ENCODE measurements at regions not wholly inside any gene's neighbourhood (a gene's known extent, or its start where the extent isn't known, plus 50 kb on each side); places are given as distances from the start of the nearest gene placed in this dataset.

DNA sequence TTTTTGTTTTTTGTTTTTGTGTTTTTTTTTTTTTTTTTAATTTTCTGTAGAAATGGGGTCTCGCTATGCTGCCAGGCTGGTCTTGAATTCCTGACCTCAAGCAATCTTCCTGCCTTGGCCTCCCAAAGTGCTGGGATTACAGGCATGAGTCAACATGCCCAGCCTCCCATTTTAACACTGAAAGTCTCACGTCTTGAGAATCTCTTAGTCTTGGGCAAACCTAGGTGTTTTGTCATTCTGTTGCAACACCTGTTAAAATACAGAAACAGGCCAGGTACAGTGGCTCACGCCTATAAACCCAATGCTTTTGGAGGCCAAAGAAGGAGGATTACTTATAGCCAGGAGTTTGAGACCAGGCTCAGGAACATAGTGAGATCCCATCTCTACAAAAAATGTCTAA is 599.0 kb downstream of the TLR4 start:
- DNase-seq (ENCODE audit: low spot score) = no peak

GRCh38 chr9:118305331-118305730 is 601.1 kb downstream of the TLR4 start:
- DNase-seq (ENCODE audit: low spot score) = no peak

DNA sequence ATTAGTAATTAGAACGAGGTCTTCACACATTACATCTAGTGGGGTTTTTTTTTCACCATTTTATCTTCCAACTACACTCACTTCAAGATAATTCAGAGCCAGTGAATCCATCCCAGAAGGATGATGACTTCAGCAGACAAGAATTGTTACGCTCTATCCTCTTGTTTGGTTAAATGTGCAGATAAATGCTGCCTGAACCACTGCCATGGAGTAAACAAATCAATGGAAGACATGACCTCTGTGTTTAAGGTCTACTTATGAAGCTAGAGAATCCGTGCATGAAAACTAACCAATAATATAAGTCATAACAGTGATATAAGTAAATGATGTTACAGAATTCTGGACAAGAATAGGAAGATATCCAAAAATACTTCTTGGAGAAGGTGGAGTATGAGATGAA is 602.6 kb downstream of the TLR4 start:
- DNase-seq (ENCODE audit: low spot score) = no peak

- DNase-seq (ENCODE audit: low spot score) = no peak
These were observed 609.8 kb downstream of the TLR4 start for GRCh38 chr9:118313965-118314364.

GRCh38 chr9:118316831-118317343 is 612.7 kb downstream of the TLR4 start:
- DNase-seq (ENCODE audit: low spot score) = no peak

DNA sequence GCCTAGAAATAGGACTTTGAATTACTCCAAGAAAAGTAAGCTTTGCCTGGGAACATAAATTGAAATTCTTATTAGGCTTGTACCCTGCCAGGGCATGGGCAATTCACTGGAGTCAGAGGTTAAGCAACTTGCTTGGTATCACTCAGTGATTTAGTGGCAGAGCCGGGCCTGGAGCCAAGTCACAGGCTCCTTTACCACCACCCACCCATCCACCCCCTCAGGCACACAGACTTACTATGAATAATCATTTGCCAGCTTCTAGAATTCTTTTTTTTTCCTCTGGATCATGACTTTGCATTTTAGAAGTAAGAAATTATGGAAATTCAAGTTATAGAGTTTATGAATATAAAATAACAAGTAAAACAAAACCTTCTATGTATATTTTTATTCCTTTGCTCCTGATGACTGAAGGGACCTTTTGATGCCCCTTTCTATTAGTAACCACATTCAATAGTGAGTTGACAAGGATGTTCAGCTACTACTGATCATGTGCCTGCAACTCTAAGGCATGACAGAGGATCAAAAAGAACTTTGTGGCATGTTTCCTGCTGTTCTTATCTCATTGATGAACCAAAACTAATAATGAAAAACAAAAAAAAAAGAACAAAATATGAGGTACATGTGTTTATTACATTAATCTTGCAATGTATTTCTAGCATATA is 614.7 kb downstream of the TLR4 start:
- DNase-seq (ENCODE audit: low spot score) = no peak

DNA sequence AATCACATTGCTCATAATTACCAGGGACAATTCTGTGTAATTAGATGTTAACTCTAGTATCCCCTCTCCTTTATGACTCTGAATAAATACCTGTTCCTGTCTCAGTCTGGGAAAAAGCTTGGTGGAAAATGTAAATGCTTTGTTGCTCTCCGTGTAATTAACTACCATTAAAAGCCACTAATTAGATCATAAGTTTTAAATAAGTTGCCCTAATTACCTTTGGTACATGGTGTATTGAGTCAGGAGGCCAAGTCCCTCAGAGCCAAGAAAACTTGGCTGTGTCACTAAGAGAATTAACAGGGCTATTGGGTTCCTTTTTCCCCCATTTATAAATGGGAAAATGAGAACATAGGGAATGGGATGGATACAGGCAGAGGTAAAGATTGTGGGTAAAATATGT is 617.6 kb downstream of the TLR4 start:
- no peak for DNase-seq (ENCODE audit: low spot score)

- DNase-seq (ENCODE audit: low spot score) = no peak
These were observed 620.5 kb downstream of the TLR4 start for GRCh38 chr9:118324706-118325105.

DNA sequence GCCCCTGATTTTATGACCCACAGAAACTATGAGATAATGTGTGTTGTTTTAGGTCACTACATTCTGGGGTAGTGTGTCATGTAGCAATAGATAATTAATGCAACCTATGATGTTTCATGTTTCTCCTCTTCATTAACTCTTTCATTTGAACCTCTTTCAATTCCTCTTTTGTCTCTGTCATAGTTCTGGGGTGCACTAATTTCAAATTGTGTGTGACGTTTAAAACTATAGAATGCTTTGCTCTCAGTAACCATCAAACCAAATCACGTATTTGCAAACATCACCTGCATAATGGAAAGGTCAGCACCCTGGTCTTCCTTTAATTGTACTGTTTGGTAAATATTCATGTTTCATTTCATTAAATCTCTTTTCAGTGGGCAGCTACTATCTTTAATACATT is 621.6 kb downstream of the TLR4 start:
- no peak for DNase-seq (ENCODE audit: low spot score)

- DNase-seq (ENCODE audit: low spot score) = no peak
These were observed 622.1 kb downstream of the TLR4 start for GRCh38 chr9:118326326-118326725.

DNA sequence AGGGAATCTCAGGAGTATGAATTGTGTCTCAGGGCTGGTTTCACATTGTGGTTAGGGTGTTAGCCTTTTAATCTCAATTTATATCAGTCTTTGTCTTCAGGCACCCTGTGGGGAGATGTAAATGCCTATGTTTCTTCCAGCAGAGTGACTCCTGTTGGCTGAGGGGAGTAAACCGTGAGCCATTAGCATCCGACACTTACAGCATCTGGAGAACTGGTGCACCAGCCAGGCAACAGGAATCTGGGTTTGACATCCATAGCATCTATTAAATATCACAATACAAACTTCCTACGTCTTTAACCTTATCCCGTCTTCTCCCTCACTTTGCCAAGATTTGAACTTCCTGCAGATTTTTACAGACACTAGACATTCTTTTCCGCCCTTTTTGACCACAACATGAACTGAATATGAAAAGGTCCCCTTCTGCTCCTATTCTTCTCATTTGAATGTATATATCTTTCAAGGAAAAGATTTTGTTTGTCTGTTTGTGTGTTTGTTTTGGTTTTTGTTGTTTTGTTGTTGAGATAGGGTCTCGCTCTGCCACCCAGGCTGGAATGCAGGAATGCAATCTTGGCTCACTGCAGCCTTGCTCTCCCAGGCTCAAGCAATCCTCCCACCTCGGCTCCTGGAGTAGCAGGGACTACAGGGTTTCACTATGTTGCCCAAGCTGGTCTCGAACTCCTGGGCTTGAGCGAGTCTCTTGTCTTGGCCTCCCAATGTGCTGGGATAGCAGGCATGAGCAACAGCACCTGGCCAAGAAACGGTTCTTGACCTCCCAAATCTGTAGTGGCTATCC is 626.2 kb downstream of the TLR4 start:
- no peak for DNase-seq (ENCODE audit: low spot score)

GRCh38 chr9:118331622-118332045 is 627.4 kb downstream of the TLR4 start:
- DNase-seq (ENCODE audit: low spot score) = no peak

DNA sequence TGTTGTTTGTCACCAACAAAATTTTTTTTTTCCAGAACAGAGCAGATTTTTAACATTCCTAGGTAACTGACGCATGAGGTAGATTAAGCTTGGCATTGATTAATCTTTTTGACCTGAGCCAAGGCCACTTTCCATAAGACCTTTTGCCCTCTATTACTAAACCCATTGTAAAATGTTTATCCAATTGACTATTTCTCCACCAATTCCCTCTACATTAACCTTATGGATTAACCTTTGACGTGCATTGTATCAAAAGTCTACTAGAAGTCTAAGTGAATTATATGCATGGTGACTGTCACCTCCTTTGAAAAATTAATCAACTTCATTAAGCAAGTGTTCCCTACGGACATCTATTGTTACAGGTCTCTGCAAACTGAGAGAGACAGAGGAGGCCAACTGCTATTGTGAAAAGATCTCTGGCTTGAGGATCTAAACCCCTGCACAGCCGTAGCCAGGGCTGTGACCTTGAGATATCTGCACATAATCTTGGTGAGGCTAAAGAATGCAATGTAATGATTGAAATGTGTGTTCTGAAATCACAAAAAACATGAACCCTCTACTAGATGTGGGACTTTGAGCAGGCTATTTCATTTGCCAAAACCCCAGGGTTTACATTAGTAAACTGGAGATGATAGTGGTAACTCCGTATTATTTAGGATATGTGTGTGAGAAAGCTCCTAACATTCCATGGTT is 632.2 kb downstream of the TLR4 start:
- DNase-seq (ENCODE audit: low spot score) = no peak

GRCh38 chr9:118336943-118337330 is 632.7 kb downstream of the TLR4 start:
- no peak for DNase-seq (ENCODE audit: low spot score)

- no peak for DNase-seq (ENCODE audit: low spot score)
These were observed 655.8 kb downstream of the TLR4 start for GRCh38 chr9:118360036-118360435.

DNA sequence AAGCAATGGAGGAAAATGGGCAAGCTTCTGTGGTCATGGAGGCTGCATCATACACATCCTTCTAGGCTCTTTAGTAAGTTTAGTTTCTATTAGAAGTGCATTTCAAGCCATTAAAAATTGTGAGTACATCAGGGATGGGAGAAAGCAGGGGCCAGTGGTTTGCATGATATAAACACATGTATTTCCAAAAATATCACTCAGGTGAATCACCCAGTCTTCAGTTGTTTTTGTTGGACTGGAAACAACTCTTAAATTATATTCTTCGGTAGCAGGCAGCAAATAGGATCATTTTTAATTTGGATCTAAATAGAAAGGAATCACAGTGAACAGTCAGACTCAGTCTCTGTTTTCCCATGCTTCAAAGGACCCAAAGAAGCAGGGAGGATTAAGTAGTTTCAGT is 657.9 kb downstream of the TLR4 start:
- DNase-seq (ENCODE audit: low spot score) = no peak

GRCh38 chr9:118362596-118362995 is 658.4 kb downstream of the TLR4 start:
- DNase-seq (ENCODE audit: low spot score) = no peak

GRCh38 chr9:118364266-118365106 is 660.3 kb downstream of the TLR4 start:
- DNase-seq (ENCODE audit: low spot score) = no peak

- DNase-seq (ENCODE audit: low spot score) = no peak
These were observed 662.0 kb downstream of the TLR4 start for GRCh38 chr9:118366228-118366627.

DNA sequence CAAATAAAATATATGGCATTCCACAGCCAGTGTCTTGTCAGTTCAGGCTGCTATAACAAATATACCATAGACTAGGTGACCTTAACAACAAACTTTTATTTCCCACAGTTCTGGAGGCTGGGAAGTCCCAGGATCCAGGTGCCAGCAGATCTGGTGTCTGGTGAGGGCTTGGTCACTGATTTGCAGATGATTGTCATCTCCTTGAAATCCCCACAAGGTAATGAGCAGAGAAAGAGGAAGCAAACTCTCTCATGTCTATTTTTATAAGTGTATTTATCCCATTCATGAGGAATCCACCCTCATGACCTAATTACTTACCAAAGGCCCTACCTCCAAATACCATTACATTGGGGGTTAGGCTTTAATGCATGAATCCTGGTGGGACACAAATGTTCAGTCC is 663.2 kb downstream of the TLR4 start:
- DNase-seq (ENCODE audit: low spot score) = no peak

GRCh38 chr9:118384531-118385100 is 680.4 kb downstream of the TLR4 start:
- DNase-seq (ENCODE audit: low spot score) = no peak
